HFF-Myc (cell line): ENCODE measurements at regions not wholly inside any gene's neighbourhood (a gene's known extent, or its start where the extent isn't known, plus 50 kb on each side); places are given as distances from the start of the nearest gene placed in this dataset.
"Not testable (repeated sequence)": the region's sequence is repeated elsewhere in the genome, so short reads cannot be mapped to it uniquely, and the experiment has no call there.

ENCODE experiments used
- DNase-seq: peaks from one replicate; pipeline ENCODE4 v3.0.0-alpha.2; 2011; ENCODE audit warnings: low read depth; ENCODE audit errors: extremely low read depth
- H3K4me3 ChIP-seq: replicated peaks from 2 replicates; pipeline ENCODE4 v1.5.1; 2011; ENCODE audit warnings: low read depth, mild to moderate bottlenecking, control low read depth, low read length
- CTCF ChIP-seq: IDR thresholded peaks from 2 replicates; pipeline ENCODE4 v1.5.1; 2012; ENCODE audit warnings: mild to moderate bottlenecking, low read depth, low read length, control low read depth; ENCODE audit errors: missing control alignments

GRCh38 chr2:11950896-11951295 is 204.5 kb downstream of the LPIN1 start:
- no peak for TF ChIP-seq CTCF
- no peak overlapping the region for H3K4me3 ChIP-seq
- no peak for DNase-seq

- not testable (repeated sequence) for H3K4me3 ChIP-seq, DNase-seq
These were observed 205.1 kb downstream of the LPIN1 start for GRCh38 chr2:11951492-11951891.

GRCh38 chr2:11953258-11953657 is 206.8 kb downstream of the LPIN1 start:
- no peak for TF ChIP-seq CTCF
- no peak overlapping the region for H3K4me3 ChIP-seq

GRCh38 chr2:11955314-11955713 is 208.9 kb downstream of the LPIN1 start:
- no peak for DNase-seq
- no peak overlapping the region for H3K4me3 ChIP-seq
- no peak for TF ChIP-seq CTCF

More at GRCh38 chr2:11953258-11953657, 206.8 kb downstream of the LPIN1 start:
- DNase-seq: no peak

GRCh38 chr2:11955884-11956291 is 209.5 kb downstream of the LPIN1 start:
- no peak for DNase-seq
- no peak overlapping the region for H3K4me3 ChIP-seq
- TF ChIP-seq CTCF: no peak

- DNase-seq: peak; percentile 29
- H3K4me3 ChIP-seq: no peak overlapping the region
These were observed 216.4 kb downstream of the LPIN1 start for GRCh38 chr2:11962707-11963328.

GRCh38 chr2:11963966-11964365 is 217.5 kb downstream of the LPIN1 start:
- no peak for TF ChIP-seq CTCF
- H3K4me3 ChIP-seq: no peak overlapping the region
- DNase-seq: no peak

More at GRCh38 chr2:11962707-11963328, 216.4 kb downstream of the LPIN1 start:
- TF ChIP-seq CTCF: no peak
